ENCODE measurements at regions not wholly inside any gene's neighbourhood (a gene's known extent, or its start where the extent isn't known, plus 50 kb on each side); places are given as distances from the start of the nearest gene placed in this dataset.

GRCh38 chr2:121918231-121918630 is 162.8 kb downstream of the TSN start:
- TF ChIP-seq POLR2A (IDR thresholded peaks at IDR 0.05), result no peak
- TF ChIP-seq, protein P1, sequence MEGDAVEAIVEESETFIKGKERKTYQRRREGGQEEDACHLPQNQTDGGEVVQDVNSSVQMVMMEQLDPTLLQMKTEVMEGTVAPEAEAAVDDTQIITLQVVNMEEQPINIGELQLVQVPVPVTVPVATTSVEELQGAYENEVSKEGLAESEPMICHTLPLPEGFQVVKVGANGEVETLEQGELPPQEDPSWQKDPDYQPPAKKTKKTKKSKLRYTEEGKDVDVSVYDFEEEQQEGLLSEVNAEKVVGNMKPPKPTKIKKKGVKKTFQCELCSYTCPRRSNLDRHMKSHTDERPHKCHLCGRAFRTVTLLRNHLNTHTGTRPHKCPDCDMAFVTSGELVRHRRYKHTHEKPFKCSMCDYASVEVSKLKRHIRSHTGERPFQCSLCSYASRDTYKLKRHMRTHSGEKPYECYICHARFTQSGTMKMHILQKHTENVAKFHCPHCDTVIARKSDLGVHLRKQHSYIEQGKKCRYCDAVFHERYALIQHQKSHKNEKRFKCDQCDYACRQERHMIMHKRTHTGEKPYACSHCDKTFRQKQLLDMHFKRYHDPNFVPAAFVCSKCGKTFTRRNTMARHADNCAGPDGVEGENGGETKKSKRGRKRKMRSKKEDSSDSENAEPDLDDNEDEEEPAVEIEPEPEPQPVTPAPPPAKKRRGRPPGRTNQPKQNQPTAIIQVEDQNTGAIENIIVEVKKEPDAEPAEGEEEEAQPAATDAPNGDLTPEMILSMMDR (IDR thresholded peaks at IDR 0.05), result no peak

Measured in esophagus squamous epithelium (tissue), 4 donors.